C4-2B (cell line): ENCODE measurements at regions not wholly inside any gene's neighbourhood (a gene's known extent, or its start where the extent isn't known, plus 50 kb on each side); places are given as distances from the start of the nearest gene placed in this dataset.

Experiments used
- ZFX ChIP-seq: fragments of 450-650 bp; IDR thresholded peaks from 2 replicates; pipeline ENCODE4 v1.6.1; 2017
- TF ChIP-seq, protein P1 (sequence below): fragments of 450-650 bp; conservative IDR thresholded peaks from 2 replicates; pipeline ENCODE4 v1.5.1; 2017; ENCODE audit warnings: mild to moderate bottlenecking

DNA sequence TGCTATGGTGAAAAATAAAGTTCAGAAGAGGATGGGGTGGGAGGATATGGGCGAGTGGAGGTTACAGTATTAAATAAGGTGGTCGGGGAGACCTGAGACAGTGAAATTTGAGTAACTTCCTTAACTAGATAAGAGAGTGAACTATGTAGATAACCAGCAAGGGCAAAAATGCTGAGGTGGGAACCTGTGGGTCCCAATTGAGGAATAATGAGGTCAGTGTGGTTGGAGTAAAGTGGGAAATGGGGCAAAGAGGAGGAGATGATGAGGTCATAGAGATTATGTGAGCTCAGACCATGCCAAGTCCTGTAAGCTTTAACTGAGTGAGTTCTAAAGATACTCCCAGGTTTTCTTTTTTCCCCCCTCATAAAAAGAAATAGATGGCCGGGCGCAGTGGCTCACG, 614.6 kb upstream of the PLXNA2 start:
- TF ChIP-seq ZFX = no peak
- TF ChIP-seq, protein P1, sequence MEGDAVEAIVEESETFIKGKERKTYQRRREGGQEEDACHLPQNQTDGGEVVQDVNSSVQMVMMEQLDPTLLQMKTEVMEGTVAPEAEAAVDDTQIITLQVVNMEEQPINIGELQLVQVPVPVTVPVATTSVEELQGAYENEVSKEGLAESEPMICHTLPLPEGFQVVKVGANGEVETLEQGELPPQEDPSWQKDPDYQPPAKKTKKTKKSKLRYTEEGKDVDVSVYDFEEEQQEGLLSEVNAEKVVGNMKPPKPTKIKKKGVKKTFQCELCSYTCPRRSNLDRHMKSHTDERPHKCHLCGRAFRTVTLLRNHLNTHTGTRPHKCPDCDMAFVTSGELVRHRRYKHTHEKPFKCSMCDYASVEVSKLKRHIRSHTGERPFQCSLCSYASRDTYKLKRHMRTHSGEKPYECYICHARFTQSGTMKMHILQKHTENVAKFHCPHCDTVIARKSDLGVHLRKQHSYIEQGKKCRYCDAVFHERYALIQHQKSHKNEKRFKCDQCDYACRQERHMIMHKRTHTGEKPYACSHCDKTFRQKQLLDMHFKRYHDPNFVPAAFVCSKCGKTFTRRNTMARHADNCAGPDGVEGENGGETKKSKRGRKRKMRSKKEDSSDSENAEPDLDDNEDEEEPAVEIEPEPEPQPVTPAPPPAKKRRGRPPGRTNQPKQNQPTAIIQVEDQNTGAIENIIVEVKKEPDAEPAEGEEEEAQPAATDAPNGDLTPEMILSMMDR = no peak
